CD4-positive, alpha-beta T cell (primary cell): ENCODE measurements at regions not wholly inside any gene's neighbourhood (a gene's known extent, or its start where the extent isn't known, plus 50 kb on each side); places are given as distances from the start of the nearest gene placed in this dataset.

Experiments used
- ATAC-seq: fragments of 200-7000 bp; cut with Tn5 transposase; one replicate; pipeline ENCODE4 v1.10.0; 2022; ENCODE audit warnings: mild to moderate bottlenecking; ENCODE audit not compliant: poor library complexity
- CTCF ChIA-PET: fragments of 350-600 bp; sonication (Branson Sonifier 250); formaldehyde crosslinking; loops from one replicate; lab custom pipeline; 2021; ENCODE audit warnings: antibody characterized with exemption, inconsistent platforms; lab: Charles Lee
- POLR2A ChIA-PET: fragments of 350-600 bp; sonication (Branson Sonifier 250); formaldehyde crosslinking; loops from one replicate; lab custom pipeline; 2021; ENCODE audit warnings: antibody characterized with exemption, inconsistent platforms; lab: Charles Lee
- DNase-seq, 14 experiments: peaks; one replicate each; pipeline ENCODE4 v3.0.0-alpha.2; 2013 to 2020; ENCODE audit warnings: mixed read lengths in 2 of 14
- H3K27ac ChIP-seq, 2 donors: one replicate each; pipeline versions ENCODE4 v1.5.1 to v1.7.0; 2013; ENCODE audit warnings: low read length in 2 of 2, low read depth in 1 of 2, mild to moderate bottlenecking in 1 of 2
- H3K27me3 ChIP-seq, 2 experiments: 1 replicate in 1 of 2; 2 replicates in 1 of 2; pipeline versions ENCODE4 v1.6.1 to v1.7.0; 2013; ENCODE audit warnings: low read length in 2 of 2, control low read depth in 1 of 2, mild to moderate bottlenecking in 1 of 2, moderate library complexity in 1 of 2; ENCODE audit not compliant: insufficient read depth in 2 of 2, control insufficient read depth in 1 of 2
- H3K36me3 ChIP-seq: one replicate; pipeline ENCODE4 v1.6.1; 2013; ENCODE audit warnings: low read length, control low read depth; ENCODE audit not compliant: insufficient read depth
- H3K4me1 ChIP-seq: one replicate; pipeline ENCODE4 v1.6.1; 2013; ENCODE audit warnings: low read length, control low read depth; ENCODE audit not compliant: insufficient read depth
- H3K4me3 ChIP-seq: one replicate; pipeline ENCODE4 v1.5.1; 2013; ENCODE audit warnings: mild to moderate bottlenecking, low read length, moderate library complexity
- H3K9me3 ChIP-seq, 2 experiments: 1 replicate in 1 of 2; 2 replicates in 1 of 2; pipeline versions ENCODE4 v1.6.1 to v1.7.0; 2013; ENCODE audit warnings: low read length in 2 of 2, mild to moderate bottlenecking in 2 of 2, control low read depth in 1 of 2, moderate library complexity in 1 of 2; ENCODE audit not compliant: control insufficient read depth in 1 of 2, insufficient read depth in 1 of 2
- H3K27ac Mint-ChIP-seq: one replicate; pipeline ENCODE4 v1.8.0; 2020; ENCODE audit warnings: mixed read lengths
- H3K27me3 Mint-ChIP-seq: one replicate; pipeline ENCODE4 v1.8.0; 2021; ENCODE audit warnings: mixed read lengths
- H3K36me3 Mint-ChIP-seq: one replicate; pipeline ENCODE4 v1.8.0; 2021; ENCODE audit warnings: low read depth, mixed read lengths
- H3K4me1 Mint-ChIP-seq: one replicate; pipeline ENCODE4 v1.8.0; 2021; ENCODE audit warnings: low read depth, mixed read lengths
- H3K4me3 Mint-ChIP-seq: one replicate; pipeline ENCODE4 v1.8.0; 2020; ENCODE audit warnings: mild to moderate bottlenecking, mixed read lengths
- H3K9me3 Mint-ChIP-seq: one replicate; pipeline ENCODE4 v1.8.0; 2020; ENCODE audit warnings: mixed read lengths
- intact Hi-C, 2 experiments: fragments of 100-400 bp; cut with DNase I in 1 of 2; cut with micrococcal nuclease in 1 of 2; formaldehyde crosslinking; loops; one replicate each; pipeline versions ENCODE4 v1.15.1 to v1.9.0; 2023 to 2025; cut with DNase I, micrococcal nuclease
- TF ChIP-seq, protein P1 (sequence below): fragments of 200-600 bp; IDR thresholded peaks from one replicate; pipeline ENCODE4 v1.8.0; 2022; ENCODE audit warnings: antibody characterized with exemption, mild to moderate bottlenecking

DNA sequence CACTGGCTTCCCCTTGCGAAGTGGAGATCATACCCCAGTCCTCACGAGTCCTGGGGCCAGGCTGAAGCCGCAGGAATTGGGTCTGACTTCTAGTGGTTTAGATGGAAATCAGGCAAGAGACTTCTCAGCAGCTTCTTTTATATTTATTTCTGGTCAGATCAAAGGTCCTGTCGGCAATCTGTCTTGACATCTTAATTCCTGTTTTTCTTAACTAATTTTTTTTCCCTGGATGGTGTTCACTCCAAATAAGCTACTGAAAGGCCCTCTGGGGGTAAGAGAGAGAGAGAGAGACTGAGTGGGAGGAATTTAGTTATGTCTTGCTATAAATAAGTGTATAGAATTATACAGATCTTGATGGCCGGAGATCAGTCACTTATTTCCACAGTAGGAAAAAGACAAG, 698.7 kb upstream of the TBX3 start:
- ATAC-seq (no peak), DNase-seq (no peak)
- no peaks in the 10 kb centered on the region for H3K36me3 ChIP-seq
- peaks cover 0 to 3% of the 10 kb centered on the region in 2 experiments for H3K9me3 ChIP-seq
- H3K4me3 ChIP-seq: no peak overlapping the region
- H3K36me3 Mint-ChIP-seq: no peaks in the 10 kb centered on the region
- intact Hi-C loops: no loop called here
- TF ChIP-seq, protein P1, sequence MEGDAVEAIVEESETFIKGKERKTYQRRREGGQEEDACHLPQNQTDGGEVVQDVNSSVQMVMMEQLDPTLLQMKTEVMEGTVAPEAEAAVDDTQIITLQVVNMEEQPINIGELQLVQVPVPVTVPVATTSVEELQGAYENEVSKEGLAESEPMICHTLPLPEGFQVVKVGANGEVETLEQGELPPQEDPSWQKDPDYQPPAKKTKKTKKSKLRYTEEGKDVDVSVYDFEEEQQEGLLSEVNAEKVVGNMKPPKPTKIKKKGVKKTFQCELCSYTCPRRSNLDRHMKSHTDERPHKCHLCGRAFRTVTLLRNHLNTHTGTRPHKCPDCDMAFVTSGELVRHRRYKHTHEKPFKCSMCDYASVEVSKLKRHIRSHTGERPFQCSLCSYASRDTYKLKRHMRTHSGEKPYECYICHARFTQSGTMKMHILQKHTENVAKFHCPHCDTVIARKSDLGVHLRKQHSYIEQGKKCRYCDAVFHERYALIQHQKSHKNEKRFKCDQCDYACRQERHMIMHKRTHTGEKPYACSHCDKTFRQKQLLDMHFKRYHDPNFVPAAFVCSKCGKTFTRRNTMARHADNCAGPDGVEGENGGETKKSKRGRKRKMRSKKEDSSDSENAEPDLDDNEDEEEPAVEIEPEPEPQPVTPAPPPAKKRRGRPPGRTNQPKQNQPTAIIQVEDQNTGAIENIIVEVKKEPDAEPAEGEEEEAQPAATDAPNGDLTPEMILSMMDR: no peak
- POLR2A ChIA-PET: no interaction called here
- no peaks in the 10 kb centered on the region for H3K9me3 Mint-ChIP-seq
- no peak overlapping the region for H3K27ac ChIP-seq
- no peaks in the 10 kb centered on the region for H3K4me1 Mint-ChIP-seq
- no peaks in the 10 kb centered on the region for H3K4me1 ChIP-seq
- H3K27ac Mint-ChIP-seq: no peak overlapping the region
- H3K4me3 Mint-ChIP-seq: no peak overlapping the region
- no peaks in the 10 kb centered on the region for H3K27me3 ChIP-seq
- peaks cover 5% of the 10 kb centered on the region for H3K27me3 Mint-ChIP-seq
- CTCF ChIA-PET: no interaction called here

DNA sequence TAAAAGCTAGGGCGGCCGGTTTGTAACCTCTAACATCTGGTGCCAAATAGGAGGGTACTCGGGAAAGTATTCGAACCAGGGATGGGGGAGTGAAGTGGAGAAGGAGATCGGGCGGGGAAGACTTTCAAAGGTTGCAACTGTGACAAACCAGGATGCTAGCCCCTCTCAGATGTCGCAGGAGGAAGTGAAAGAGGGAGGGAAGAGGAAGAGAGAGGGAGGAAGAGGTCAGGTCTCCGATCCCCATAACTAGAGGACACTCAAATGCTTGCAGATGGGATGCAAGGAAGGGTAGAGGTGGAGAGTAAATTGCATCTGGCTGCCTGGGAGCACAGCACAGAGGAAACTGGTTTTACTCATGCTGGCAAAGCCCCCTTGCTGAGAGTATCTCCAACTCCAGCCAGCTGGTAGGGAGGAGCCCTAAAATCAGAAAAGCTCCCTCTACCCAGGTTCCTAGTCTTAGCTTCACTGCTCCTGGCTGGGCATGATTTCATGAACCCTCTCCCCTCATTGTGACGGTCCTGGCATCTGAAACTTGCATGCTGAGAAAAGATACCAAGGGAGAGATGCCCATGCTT, 696.7 kb upstream of the TBX3 start:
- POLR2A ChIA-PET: no interaction called here
- no peak overlapping the region for H3K4me3 Mint-ChIP-seq

DNA sequence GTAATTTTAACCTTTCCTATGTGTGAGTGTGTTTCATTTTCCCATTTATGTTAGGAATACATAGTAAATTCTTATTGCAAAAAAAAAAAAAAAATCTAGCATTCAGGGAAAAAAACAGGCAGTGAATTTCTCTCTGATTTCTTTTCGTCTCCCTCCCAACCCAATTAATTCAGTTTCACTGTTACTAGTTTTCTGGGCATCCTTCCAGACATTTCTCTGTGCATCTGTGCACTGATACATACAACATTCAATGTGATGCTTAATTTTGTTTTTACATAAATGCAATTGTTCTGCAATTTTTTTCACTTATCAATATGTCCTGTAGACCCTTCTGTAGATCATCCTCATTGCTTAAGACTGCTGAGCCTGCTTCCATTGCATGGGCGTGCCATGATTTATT, 694.3 kb upstream of the TBX3 start:
- Histone ChIP-seq H3K4me3 (no peak overlapping the region), H3K27me3 (no peaks in the 10 kb centered on the region), H3K9me3 (peaks cover 0 to 12% of the 10 kb centered on the region in 2 experiments), H3K27ac (no peak overlapping the region), H3K36me3 (no peaks in the 10 kb centered on the region), H3K4me1 (no peaks in the 10 kb centered on the region)
- no peaks in the 10 kb centered on the region for H3K4me1 Mint-ChIP-seq
- H3K27ac Mint-ChIP-seq: no peak overlapping the region
- H3K4me3 Mint-ChIP-seq: no peak overlapping the region
- intact Hi-C loops: no loop called here
- DNase-seq (no peak), ATAC-seq (no peak)
- H3K27me3 Mint-ChIP-seq: peaks cover 5% of the 10 kb centered on the region
- POLR2A ChIA-PET: no interaction called here
- H3K36me3 Mint-ChIP-seq: no peaks in the 10 kb centered on the region
- H3K9me3 Mint-ChIP-seq: peaks cover 6% of the 10 kb centered on the region
- TF ChIP-seq, protein P1: no peak
- CTCF ChIA-PET: no interaction called here

More for the DNA sequence above, 696.7 kb upstream of the TBX3 start:
- H3K36me3 ChIP-seq: no peaks in the 10 kb centered on the region
- no peak overlapping the region for H3K27ac ChIP-seq
- TF ChIP-seq, protein P1: no peak
- H3K4me1 Mint-ChIP-seq: no peaks in the 10 kb centered on the region
- no peak overlapping the region for H3K27ac Mint-ChIP-seq
- intact Hi-C loops: no loop called here
- no peak for DNase-seq
- H3K27me3 Mint-ChIP-seq: peaks cover 5% of the 10 kb centered on the region
- no peak for ATAC-seq
- H3K4me1 ChIP-seq: no peaks in the 10 kb centered on the region
- no peak overlapping the region for H3K4me3 ChIP-seq
- H3K36me3 Mint-ChIP-seq: no peaks in the 10 kb centered on the region
- no peaks in the 10 kb centered on the region for H3K27me3 ChIP-seq
- peaks cover 0 to 9% of the 10 kb centered on the region in 2 experiments for H3K9me3 ChIP-seq
- no peaks in the 10 kb centered on the region for H3K9me3 Mint-ChIP-seq
- CTCF ChIA-PET: no interaction called here
